Mucosa of gallbladder (tissue), 1 donor: ENCODE measurements at regions not wholly inside any gene's neighbourhood (a gene's known extent, or its start where the extent isn't known, plus 50 kb on each side); places are given as distances from the start of the nearest gene placed in this dataset.
"Not testable (repeated sequence)": the region's sequence is repeated elsewhere in the genome, so short reads cannot be mapped to it uniquely, and the experiment has no call there.

Source experiments
- DNase-seq: peaks from one replicate; pipeline ENCODE4 v3.0.0-alpha.2; 2020; ENCODE audit warnings: low spot score
- donor health status: DM: no; HTN: no; CAD: no.

- no peak for DNase-seq
Observed at GRCh38 chr11:15841931-15842740, 514.2 kb downstream of the SOX6 start.

- DNase-seq: no peak
Observed at GRCh38 chr11:15843309-15843872, 513.0 kb downstream of the SOX6 start.

DNA sequence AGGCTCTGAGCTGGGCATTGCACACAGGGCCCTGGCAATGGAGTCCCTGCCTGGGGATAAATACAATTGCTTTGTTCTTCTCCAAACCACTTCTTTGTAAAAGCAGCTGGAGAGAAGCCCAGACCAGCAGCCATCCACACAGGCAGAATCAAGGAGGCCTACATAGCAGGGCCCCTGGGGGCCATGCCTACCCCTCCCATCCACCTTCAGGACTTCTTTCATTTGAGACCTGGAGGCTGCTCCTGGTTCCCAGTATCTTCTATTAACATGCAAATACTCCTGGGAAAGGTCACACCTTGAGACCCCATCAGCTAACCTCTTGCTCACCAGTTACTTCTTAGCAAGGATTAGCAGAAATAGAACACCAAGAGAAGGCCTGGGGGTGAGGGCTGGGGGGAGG is 511.1 kb downstream of the SOX6 start:
- DNase-seq: no peak

GRCh38 chr11:15848631-15849168 is 507.6 kb downstream of the SOX6 start:
- DNase-seq: no peak

- no peak for DNase-seq
Observed at GRCh38 chr11:15849257-15849656, 507.1 kb downstream of the SOX6 start.

GRCh38 chr11:15850335-15850734 is 506.0 kb downstream of the SOX6 start:
- not testable (repeated sequence) for DNase-seq

DNA sequence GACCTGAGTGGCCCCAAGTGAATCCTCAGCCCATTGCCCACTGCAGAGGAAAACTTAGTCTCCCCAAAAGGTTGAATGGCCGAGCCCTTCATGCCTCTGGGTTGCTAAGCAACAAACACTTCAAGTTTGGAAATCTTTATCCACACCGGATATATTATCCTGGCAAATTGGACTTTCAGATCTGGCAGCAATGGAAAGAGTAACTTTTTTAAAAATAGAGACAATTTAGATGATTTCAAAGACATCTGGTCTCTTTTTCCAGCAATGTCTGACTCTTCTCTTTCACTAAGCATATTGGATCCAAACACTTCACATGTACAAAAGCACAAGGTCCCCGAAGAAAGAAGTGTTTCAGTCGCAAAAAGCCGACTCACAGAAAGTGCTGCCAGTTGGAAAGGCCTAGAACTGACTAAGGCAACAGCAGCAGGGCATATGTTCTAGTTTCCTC is 505.3 kb downstream of the SOX6 start:
- no peak for DNase-seq

- no peak for DNase-seq
Observed at GRCh38 chr11:15852179-15852578, 504.2 kb downstream of the SOX6 start.

DNA sequence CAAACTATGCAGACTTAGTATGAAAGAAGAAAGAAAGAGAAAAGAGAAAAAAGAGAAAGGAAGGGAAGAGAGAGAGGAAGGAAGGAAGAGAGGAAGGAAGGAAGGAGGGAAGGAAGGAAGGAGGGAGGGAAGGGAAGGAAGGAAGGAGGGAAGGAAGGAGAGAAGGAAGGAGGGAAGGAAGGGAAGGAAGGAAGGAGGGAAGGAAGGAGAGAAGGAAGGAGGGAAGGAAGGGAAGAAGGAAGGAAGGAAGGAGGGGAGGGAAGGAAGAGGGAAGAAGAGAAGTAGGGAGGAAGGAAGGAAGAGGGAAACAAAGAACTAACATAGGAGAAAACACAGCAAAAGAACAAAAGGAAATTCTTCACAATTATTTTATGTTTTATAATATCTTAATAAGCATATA is 502.1 kb downstream of the SOX6 start:
- no peak for DNase-seq

DNA sequence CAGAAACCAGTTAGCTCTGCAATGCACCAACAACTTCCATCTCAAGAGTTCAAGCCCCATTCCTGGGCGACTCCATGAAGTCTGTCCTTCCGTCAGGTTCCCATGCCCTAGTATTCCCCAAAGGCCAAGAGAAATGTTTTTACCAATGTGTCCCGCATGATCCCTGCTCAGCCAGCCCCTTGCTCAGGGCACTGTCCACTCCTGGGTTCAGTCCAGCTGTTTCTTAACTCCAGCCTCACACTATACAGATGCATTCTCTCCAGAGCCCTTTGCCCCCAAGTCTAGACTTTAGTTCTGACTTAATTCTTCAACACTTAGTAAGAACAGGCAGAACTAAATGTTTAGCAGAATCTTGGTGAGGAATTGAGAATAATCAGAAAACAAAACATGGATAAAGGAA is 497.5 kb downstream of the SOX6 start:
- no peak for DNase-seq

GRCh38 chr11:15859411-15859810 is 496.9 kb downstream of the SOX6 start:
- no peak for DNase-seq

DNA sequence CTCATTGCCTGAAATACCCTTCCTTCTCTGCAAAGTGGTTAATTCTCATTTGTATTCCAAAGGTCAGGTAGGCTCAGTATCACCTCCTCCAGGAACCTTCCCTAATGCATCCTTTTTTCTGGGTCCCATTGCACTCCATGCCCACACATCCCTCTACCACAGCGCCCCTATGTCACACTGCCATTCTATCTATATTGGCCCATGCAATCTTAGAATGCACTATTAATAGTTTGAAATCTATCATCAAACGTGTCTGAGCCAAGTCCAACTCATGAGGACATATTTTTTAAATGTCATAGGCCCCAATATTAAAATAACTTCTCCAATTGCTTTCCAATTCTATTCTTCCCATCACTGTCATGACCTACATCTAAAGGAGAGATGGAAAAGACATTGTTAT is 495.1 kb downstream of the SOX6 start:
- DNase-seq: no peak

- no peak for DNase-seq
Observed at GRCh38 chr11:15863411-15863810, 492.9 kb downstream of the SOX6 start.

DNA sequence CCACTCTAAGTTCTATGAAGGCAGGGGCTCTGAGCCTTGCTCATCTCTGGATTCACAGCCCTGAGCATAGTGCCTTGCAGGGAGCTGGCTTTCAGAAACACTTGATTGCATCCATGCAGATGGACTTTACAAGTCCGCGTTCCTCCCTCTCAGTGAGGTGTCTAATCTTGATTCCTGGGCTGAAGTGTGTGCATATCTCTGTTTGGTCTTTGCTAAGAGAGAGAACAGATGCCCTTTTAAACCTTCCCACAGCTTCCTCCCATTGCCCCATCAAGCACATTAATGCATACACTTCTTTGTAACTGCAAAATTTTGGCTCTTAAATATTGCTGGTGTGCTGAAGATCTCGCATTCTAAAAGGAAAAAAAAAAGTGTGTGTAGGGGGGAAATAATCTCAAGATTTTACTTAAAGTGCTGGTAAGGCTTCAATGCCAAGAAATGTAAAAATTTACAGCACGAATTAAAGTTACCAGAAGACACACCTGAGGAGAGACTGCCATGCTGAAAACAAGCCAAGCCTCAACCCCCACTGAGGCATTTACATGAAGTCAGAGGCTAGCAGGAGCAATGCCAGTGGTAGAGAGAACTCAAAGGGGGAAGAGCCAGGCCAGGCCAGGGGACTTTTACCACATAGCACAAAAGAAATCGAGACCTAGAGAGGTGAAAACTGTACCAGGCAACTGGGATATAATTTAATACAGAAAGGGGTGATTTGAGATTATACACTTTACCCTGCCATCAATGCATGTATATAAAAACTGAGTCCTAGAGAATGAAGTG is 492.1 kb downstream of the SOX6 start:
- DNase-seq: no peak

- no peak for DNase-seq
Observed at GRCh38 chr11:15865212-15865987, 490.9 kb downstream of the SOX6 start.

DNA sequence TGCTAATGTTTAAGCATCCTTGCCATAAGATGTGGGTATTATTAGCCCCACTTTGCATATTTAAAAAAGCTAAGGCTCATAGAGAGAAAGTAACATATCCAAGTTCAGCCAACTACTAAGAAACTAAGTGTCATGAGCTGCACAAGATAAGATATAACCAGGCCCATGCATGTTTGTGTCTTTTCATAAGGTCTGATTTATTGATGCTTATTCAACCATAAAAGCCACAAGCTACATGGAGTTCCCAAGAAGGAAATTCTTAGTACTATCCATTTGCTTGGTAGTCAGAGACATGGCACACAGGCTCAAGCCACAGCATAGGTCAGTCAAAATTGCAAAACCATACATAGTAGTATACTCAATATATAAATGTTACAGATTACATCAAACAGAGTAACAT is 488.5 kb downstream of the SOX6 start:
- no peak for DNase-seq

DNA sequence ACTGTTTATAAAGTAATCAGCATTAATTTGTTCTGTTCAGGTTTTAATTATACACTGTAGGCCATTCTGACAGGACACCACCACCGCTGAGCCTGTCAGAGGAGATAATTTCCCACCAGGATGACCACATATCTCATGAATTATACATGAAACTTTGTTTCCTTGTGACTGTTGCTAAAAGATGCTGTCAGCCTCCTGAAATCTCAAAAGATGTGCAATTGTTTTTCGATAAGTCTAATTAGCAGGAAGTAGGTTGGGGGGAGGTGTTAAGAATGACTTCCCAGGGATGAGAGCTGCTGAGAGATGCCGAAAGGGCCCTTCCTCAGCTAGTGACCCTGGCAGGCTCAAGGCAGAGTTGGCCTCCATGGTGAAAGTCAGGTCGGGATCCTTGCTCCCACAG is 485.4 kb downstream of the SOX6 start:
- no peak for DNase-seq

DNA sequence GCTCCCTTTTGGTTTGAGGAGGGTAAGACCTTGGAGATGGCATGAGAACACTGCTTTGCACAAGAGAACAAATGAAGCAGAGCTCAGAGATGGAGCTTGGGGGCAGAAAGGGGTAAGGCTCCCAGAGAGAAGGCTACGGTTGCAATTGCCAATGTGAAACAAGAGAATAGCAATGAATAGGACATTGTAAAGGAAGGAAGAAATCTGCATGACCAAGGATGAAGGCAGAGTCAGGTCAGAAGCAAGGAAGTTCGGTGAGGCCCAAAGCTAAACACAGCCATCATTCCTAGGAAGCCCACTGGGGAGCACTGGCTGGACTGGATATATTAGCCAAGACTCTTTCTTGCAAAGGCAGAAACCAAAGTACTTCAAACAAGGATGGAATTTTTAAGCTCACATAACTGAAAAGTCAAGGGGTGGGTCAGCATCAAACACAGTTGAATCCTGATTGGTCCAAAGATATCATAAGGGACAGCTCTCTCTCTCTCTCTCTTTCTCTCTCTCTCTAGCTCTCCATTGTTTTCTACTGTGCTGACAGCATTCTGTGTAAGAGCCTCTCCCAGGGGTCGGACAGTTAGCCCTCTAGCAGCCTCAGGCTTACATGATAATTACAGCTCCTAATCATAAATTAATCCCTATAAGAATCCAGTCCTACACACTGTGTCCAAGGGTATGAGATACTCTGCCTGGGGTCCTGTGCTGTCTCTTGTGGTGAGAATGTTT is 484.3 kb downstream of the SOX6 start:
- DNase-seq: no peak

GRCh38 chr11:15873501-15873900 is 482.8 kb downstream of the SOX6 start:
- DNase-seq: no peak

GRCh38 chr11:15874704-15875103 is 481.6 kb downstream of the SOX6 start:
- DNase-seq: no peak

- DNase-seq: no peak
Observed at GRCh38 chr11:15875393-15875792, 481.0 kb downstream of the SOX6 start.
